ENCODE measurements at regions not wholly inside any gene's neighbourhood (a gene's known extent, or its start where the extent isn't known, plus 50 kb on each side); places are given as distances from the start of the nearest gene placed in this dataset.

DNA sequence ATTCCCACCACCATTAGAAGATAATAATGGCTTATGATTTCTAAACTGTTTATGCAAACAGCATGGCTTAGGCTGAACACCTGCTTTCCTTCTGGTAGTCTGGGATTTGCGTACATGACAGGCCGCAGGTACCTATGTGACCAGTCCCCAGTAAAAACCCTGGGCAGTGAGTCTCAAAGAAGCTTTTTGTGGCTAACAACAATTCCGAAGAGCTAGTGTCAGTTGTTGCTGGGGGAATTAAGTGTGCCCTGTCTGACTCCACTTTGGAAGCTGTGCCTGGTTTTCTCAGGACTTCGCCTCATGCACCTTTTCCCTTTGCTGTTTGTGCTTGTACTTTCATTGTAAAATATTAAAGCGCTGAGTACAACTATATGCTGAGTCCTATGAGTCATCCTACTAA lies 250.2 kb upstream of the MIR17HG start (continued):
- TF ChIP-seq ZNF514 (tag by site-specific recombination; IDR thresholded peaks at IDR 0.05) (no peak), ZFHX2 (tag by site-specific recombination; conservative IDR thresholded peaks at IDR 0.05) (no peak), ZNF211 (tag by site-specific recombination; IDR thresholded peaks at IDR 0.05; ENCODE audit: low read depth) (no peak)
- TF ChIP-seq, protein P1, sequence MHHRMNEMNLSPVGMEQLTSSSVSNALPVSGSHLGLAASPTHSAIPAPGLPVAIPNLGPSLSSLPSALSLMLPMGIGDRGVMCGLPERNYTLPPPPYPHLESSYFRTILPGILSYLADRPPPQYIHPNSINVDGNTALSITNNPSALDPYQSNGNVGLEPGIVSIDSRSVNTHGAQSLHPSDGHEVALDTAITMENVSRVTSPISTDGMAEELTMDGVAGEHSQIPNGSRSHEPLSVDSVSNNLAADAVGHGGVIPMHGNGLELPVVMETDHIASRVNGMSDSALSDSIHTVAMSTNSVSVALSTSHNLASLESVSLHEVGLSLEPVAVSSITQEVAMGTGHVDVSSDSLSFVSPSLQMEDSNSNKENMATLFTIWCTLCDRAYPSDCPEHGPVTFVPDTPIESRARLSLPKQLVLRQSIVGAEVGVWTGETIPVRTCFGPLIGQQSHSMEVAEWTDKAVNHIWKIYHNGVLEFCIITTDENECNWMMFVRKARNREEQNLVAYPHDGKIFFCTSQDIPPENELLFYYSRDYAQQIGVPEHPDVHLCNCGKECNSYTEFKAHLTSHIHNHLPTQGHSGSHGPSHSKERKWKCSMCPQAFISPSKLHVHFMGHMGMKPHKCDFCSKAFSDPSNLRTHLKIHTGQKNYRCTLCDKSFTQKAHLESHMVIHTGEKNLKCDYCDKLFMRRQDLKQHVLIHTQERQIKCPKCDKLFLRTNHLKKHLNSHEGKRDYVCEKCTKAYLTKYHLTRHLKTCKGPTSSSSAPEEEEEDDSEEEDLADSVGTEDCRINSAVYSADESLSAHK (tag by site-specific recombination; IDR thresholded peaks at IDR 0.05) = no peak

- H3K4me1 ChIP-seq (ENCODE audit: control insufficient read depth, insufficient read depth, low read length) = no peaks in the 10 kb centered on the region
- POLR2A ChIA-PET = no interaction called here
- H3K4me3 ChIP-seq (ENCODE audit: low read depth, low read length) = no peak overlapping the region
- TF ChIP-seq ZNF138 (tag by site-specific recombination; IDR thresholded peaks at IDR 0.05; ENCODE audit: borderline replicate concordance) = no peak
- TF ChIP-seq PBX3 (CRISPR knock-in tag; IDR thresholded peaks at IDR 0.05) = no peak
- TF ChIP-seq ZNF155 (tag by site-specific recombination; IDR thresholded peaks at IDR 0.05) = no peak
- TF ChIP-seq ZNF335 (tag by site-specific recombination; conservative IDR thresholded peaks at IDR 0.05) = no peak
- no peak for TF ChIP-seq HOXA7 (CRISPR knock-in tag; IDR thresholded peaks at IDR 0.05; ENCODE audit: borderline replicate concordance)
- no peak for TF ChIP-seq PRDM1 (tag by site-specific recombination; IDR thresholded peaks at IDR 0.05)
- TF ChIP-seq, protein P2, sequence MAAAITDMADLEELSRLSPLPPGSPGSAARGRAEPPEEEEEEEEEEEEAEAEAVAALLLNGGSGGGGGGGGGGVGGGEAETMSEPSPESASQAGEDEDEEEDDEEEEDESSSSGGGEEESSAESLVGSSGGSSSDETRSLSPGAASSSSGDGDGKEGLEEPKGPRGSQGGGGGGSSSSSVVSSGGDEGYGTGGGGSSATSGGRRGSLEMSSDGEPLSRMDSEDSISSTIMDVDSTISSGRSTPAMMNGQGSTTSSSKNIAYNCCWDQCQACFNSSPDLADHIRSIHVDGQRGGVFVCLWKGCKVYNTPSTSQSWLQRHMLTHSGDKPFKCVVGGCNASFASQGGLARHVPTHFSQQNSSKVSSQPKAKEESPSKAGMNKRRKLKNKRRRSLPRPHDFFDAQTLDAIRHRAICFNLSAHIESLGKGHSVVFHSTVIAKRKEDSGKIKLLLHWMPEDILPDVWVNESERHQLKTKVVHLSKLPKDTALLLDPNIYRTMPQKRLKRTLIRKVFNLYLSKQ (tag by site-specific recombination; IDR thresholded peaks at IDR 0.05; ENCODE audit: borderline replicate concordance) = no peak
- TF ChIP-seq ZNF626 (tag by site-specific recombination; IDR thresholded peaks at IDR 0.05) = no peak
- TF ChIP-seq ZNF544 (tag by site-specific recombination; IDR thresholded peaks at IDR 0.05) = no peak
- TF ChIP-seq ZNF280D (tag by site-specific recombination; IDR thresholded peaks at IDR 0.05) = no peak
- no peak for TF ChIP-seq ZNF76 (tag by site-specific recombination; IDR thresholded peaks at IDR 0.05; ENCODE audit: borderline replicate concordance, low read depth)
- TF ChIP-seq ZNF23 (tag by site-specific recombination; IDR thresholded peaks at IDR 0.05; ENCODE audit: borderline replicate concordance) = no peak
- no peak for TF ChIP-seq ZNF530 (tag by site-specific recombination; IDR thresholded peaks at IDR 0.05; ENCODE audit: low read depth)
- TF ChIP-seq HOXC10 (CRISPR knock-in tag; IDR thresholded peaks at IDR 0.05) = no peak
- no peak for TF ChIP-seq ZNF692 (tag by site-specific recombination; IDR thresholded peaks at IDR 0.05)
- TF ChIP-seq GLIS2 (tag by site-specific recombination; IDR thresholded peaks at IDR 0.05) = no peak
- no peak for TF ChIP-seq ZNF596 (tag by site-specific recombination; IDR thresholded peaks at IDR 0.05)
- TF ChIP-seq, protein P3, sequence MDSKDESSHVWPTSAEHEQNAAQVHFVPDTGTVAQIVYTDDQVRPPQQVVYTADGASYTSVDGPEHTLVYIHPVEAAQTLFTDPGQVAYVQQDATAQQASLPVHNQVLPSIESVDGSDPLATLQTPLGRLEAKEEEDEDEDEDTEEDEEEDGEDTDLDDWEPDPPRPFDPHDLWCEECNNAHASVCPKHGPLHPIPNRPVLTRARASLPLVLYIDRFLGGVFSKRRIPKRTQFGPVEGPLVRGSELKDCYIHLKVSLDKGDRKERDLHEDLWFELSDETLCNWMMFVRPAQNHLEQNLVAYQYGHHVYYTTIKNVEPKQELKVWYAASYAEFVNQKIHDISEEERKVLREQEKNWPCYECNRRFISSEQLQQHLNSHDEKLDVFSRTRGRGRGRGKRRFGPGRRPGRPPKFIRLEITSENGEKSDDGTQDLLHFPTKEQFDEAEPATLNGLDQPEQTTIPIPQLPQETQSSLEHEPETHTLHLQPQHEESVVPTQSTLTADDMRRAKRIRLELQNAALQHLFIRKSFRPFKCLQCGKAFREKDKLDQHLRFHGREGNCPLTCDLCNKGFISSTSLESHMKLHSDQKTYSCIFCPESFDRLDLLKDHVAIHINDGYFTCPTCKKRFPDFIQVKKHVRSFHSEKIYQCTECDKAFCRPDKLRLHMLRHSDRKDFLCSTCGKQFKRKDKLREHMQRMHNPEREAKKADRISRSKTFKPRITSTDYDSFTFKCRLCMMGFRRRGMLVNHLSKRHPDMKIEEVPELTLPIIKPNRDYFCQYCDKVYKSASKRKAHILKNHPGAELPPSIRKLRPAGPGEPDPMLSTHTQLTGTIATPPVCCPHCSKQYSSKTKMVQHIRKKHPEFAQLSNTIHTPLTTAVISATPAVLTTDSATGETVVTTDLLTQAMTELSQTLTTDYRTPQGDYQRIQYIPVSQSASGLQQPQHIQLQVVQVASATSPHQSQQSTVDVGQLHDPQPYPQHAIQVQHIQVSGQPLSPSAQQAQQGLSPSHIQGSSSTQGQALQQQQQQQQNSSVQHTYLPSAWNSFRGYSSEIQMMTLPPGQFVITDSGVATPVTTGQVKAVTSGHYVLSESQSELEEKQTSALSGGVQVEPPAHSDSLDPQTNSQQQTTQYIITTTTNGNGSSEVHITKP (tag by site-specific recombination; IDR thresholded peaks at IDR 0.05) = no peak
- no peak for TF ChIP-seq ZNF621 (tag by site-specific recombination; IDR thresholded peaks at IDR 0.05)
- CTCF ChIA-PET = no interaction called here
- no peaks in the 10 kb centered on the region for H3K36me3 ChIP-seq (ENCODE audit: control insufficient read depth in 2 of 2, insufficient read depth in 1 of 2, low read length in 2 of 2)
- H3K9me3 ChIP-seq (ENCODE audit: control insufficient read depth, insufficient read depth, low read depth, low read length) = no peaks in the 10 kb centered on the region
- no peak overlapping the region for H3K27ac ChIP-seq (ENCODE audit: extremely low read depth, low read depth, low read length)
These were observed 247.6 kb upstream of the MIR17HG start for GRCh38 chr13:91099877-91100276.

Measured in HEK293 (cell line).